IPS-11a (cell line): ENCODE measurements at regions not wholly inside any gene's neighbourhood (a gene's known extent, or its start where the extent isn't known, plus 50 kb on each side); places are given as distances from the start of the nearest gene placed in this dataset.

ENCODE experiments used
- H3K4me3 ChIP-seq: one replicate; pipeline ENCODE4 v1.5.1; 2013; ENCODE audit warnings: low read depth, low read length, control low read depth

GRCh38 chr12:30828686-30829085 lies 73.9 kb upstream of the CAPRIN2 start:
- no peak overlapping the region for H3K4me3 ChIP-seq

GRCh38 chr12:30827101-30828066 lies 72.6 kb upstream of the CAPRIN2 start:
- no peak overlapping the region for H3K4me3 ChIP-seq

GRCh38 chr12:30826276-30826675 lies 71.5 kb upstream of the CAPRIN2 start:
- H3K4me3 ChIP-seq, result no peak overlapping the region

- H3K4me3 ChIP-seq, result no peak overlapping the region
Observed at GRCh38 chr12:30825341-30825740, 70.6 kb upstream of the CAPRIN2 start.

- H3K4me3 ChIP-seq, result no peak overlapping the region
Observed at GRCh38 chr12:30824311-30824710, 69.6 kb upstream of the CAPRIN2 start.

- H3K4me3 ChIP-seq, result no peak overlapping the region
Observed at GRCh38 chr12:30823764-30824163, 69.0 kb upstream of the CAPRIN2 start.

GRCh38 chr12:30823156-30823699 lies 68.5 kb upstream of the CAPRIN2 start:
- H3K4me3 ChIP-seq, result peak overlapping the region; percentile 46

- peak overlapping the region; percentile 46 for H3K4me3 ChIP-seq
Observed at GRCh38 chr12:30822385-30823155, 67.8 kb upstream of the CAPRIN2 start.

- H3K4me3 ChIP-seq, result no peak overlapping the region
Observed at GRCh38 chr12:30820406-30820946, 65.7 kb upstream of the CAPRIN2 start.

- H3K4me3 ChIP-seq, result no peak overlapping the region
Observed at GRCh38 chr12:30818562-30818961, 63.8 kb upstream of the CAPRIN2 start.

GRCh38 chr12:30816742-30817465 lies 62.2 kb upstream of the CAPRIN2 start:
- H3K4me3 ChIP-seq, result no peak overlapping the region

GRCh38 chr12:30814295-30814655 lies 59.5 kb upstream of the CAPRIN2 start:
- H3K4me3 ChIP-seq, result no peak overlapping the region

- no peak overlapping the region for H3K4me3 ChIP-seq
Observed at GRCh38 chr12:30813525-30814294, 59.0 kb upstream of the CAPRIN2 start.

GRCh38 chr12:30811966-30812365 lies 57.2 kb upstream of the CAPRIN2 start:
- no peak overlapping the region for H3K4me3 ChIP-seq

- no peak overlapping the region for H3K4me3 ChIP-seq
Observed at GRCh38 chr12:30810918-30811317, 56.2 kb upstream of the CAPRIN2 start.

- H3K4me3 ChIP-seq, result no peak overlapping the region
Observed at GRCh38 chr12:30807695-30808034, 52.9 kb upstream of the CAPRIN2 start.

- no peak overlapping the region for H3K4me3 ChIP-seq
Observed at GRCh38 chr12:30806989-30807694, 52.4 kb upstream of the CAPRIN2 start.

GRCh38 chr12:30805959-30806358 lies 51.2 kb upstream of the CAPRIN2 start:
- H3K4me3 ChIP-seq, result no peak overlapping the region
